K562 (cell line): ENCODE measurements at regions not wholly inside any gene's neighbourhood (a gene's known extent, or its start where the extent isn't known, plus 50 kb on each side); places are given as distances from the start of the nearest gene placed in this dataset.

Experiments used
- ATAC-seq: fragments of 200-7000 bp; cut with Tn5 transposase; 3 replicates; pipeline ENCODE4 v1.9.1; 2020; ENCODE audit warnings: moderate library complexity
- BruUV-seq: library from RNA; stranded (reverse); fragments of 400-500 nt; replicated peaks from 2 replicates; lab custom pipeline; 2021; lab: Mats Ljungman, UMichigan
- CTCF ChIA-PET: fragments of 300-600 bp; formaldehyde crosslinking; extraction: SDS; loops from one replicate; lab custom pipeline; 2021; ENCODE audit warnings: low intra/inter-chr PET ratio; lab: Yijun Ruan, JAX
- POLR2A ChIA-PET: fragments of 300-600, 350-650 bp; sonication (Branson Sonifier 250); formaldehyde crosslinking; extraction: SDS; loops from one replicate; lab custom pipeline; 2021; ENCODE audit warnings: antibody characterized with exemption, inconsistent platforms; lab: Yijun Ruan, JAX
- DNase-seq, 4 experiments: peaks; one replicate each; pipeline versions ENCODE4 v3.0.0 to v3.0.0-alpha.2; 2011 to 2018; ENCODE audit warnings: low spot score in 3 of 4, mixed read lengths in 3 of 4; ENCODE audit errors: extremely low read depth in 1 of 4
- FAIRE-seq: peaks from 2 replicates; lab custom pipeline; 2011; peaks lifted over from hg19 to GRCh38; lab: Jason Lieb, UNC
- H2AFZ ChIP-seq: 2 replicates; pipeline ENCODE4 v1.6.0; 2011; ENCODE audit warnings: low read depth, low read length, control low read depth, inconsistent platforms
- H3K27ac ChIP-seq: fragments of 200-600 bp; 3 replicates; pipeline ENCODE4 v1.8.0; 2011; ENCODE audit warnings: low read depth, mild to moderate bottlenecking, control low read depth, inconsistent platforms, low read length, moderate library complexity, mixed read lengths; ENCODE audit errors: extremely low read depth
- H3K27me3 ChIP-seq, 2 experiments: fragments of 300-600 bp in 1 of 2; 2 replicates in 1 of 2; 3 replicates in 1 of 2; pipeline versions ENCODE4 v1.6.0 to v1.8.0; 2011; ENCODE audit warnings: inconsistent platforms in 2 of 2, low read length in 2 of 2, mild to moderate bottlenecking in 1 of 2, mixed read lengths in 1 of 2, moderate library complexity in 1 of 2; ENCODE audit not compliant: control insufficient read depth in 2 of 2, insufficient read depth in 2 of 2
- H3K36me3 ChIP-seq: fragments of 300-600 bp; 3 replicates; pipeline ENCODE4 v1.8.0; 2011; ENCODE audit warnings: mild to moderate bottlenecking, low read length, inconsistent platforms; ENCODE audit not compliant: control insufficient read depth, insufficient read depth
- H3K4me1 ChIP-seq, 2 experiments: fragments of 200-600 bp in 1 of 2; replicated peaks in 1 of 2; 2 replicates in 1 of 2; 3 replicates in 1 of 2; pipeline versions ENCODE4 v1.5.1 to v1.8.0; 2011; ENCODE audit warnings: inconsistent platforms in 2 of 2, low read length in 2 of 2, mild to moderate bottlenecking in 1 of 2, mixed read lengths in 1 of 2, moderate library complexity in 1 of 2; ENCODE audit not compliant: control insufficient read depth in 2 of 2, insufficient read depth in 2 of 2
- H3K4me2 ChIP-seq: 2 replicates; pipeline ENCODE4 v1.6.1; 2011; ENCODE audit warnings: low read length, control low read depth, inconsistent platforms, mixed read lengths; ENCODE audit not compliant: insufficient read depth
- H3K4me3 ChIP-seq: fragments of 200-600 bp; sonication (generic), shearing (Covaris generic); 2 replicates; pipeline ENCODE4 v1.5.1; 2016; ENCODE audit warnings: control low read depth, inconsistent platforms
- H3K79me2 ChIP-seq: fragments of 200-600 bp; 3 replicates; pipeline ENCODE4 v1.8.0; 2011; ENCODE audit warnings: low read length, inconsistent platforms; ENCODE audit not compliant: control insufficient read depth, insufficient read depth
- H3K9ac ChIP-seq, 2 experiments: 2 replicates each; pipeline versions ENCODE4 v1.6.0 to v1.6.1; 2011; ENCODE audit warnings: low read depth in 2 of 2, low read length in 2 of 2, control low read depth in 1 of 2, inconsistent platforms in 1 of 2, mild to moderate bottlenecking in 1 of 2, mixed read lengths in 1 of 2; ENCODE audit not compliant: insufficient read depth in 1 of 2
- H3K9me1 ChIP-seq: one replicate; pipeline ENCODE4 v1.6.0; 2011; ENCODE audit warnings: inconsistent platforms, mild to moderate bottlenecking, low read length, moderate library complexity; ENCODE audit not compliant: control insufficient read depth, insufficient read depth
- H3K9me3 ChIP-seq: replicated peaks from 2 replicates; pipeline ENCODE4 v1.5.1; 2011; ENCODE audit warnings: low read depth, low read length, inconsistent platforms; ENCODE audit not compliant: control insufficient read depth, insufficient read depth
- H4K20me1 ChIP-seq: replicated peaks from 2 replicates; pipeline ENCODE4 v1.6.1; 2011; ENCODE audit warnings: low read length, inconsistent platforms, mixed read lengths; ENCODE audit not compliant: control insufficient read depth, insufficient read depth
- BRCA1 ChIP-seq, 2 experiments: fragments of 450-650 bp in 1 of 2; sonication (generic) in 1 of 2; formaldehyde crosslinking in 1 of 2; IDR thresholded peaks; 2 replicates each; pipeline versions ENCODE4 v1.5.0 to v1.6.1; 2017 to 2020; ENCODE audit warnings: mild to moderate bottlenecking in 1 of 2, missing genetic modification reagents in 1 of 2
- CSDE1 ChIP-seq, 2 experiments: fragments of 450-650 bp; IDR thresholded peaks; 2 replicates each; pipeline ENCODE4 v1.6.1; 2016; ENCODE audit warnings: mild to moderate bottlenecking in 1 of 2
- DPF2 ChIP-seq: fragments of 450-650 bp; IDR thresholded peaks from 2 replicates; pipeline ENCODE4 v1.6.1; 2016
- EHMT2 ChIP-seq: fragments of 450-650 bp; IDR thresholded peaks from 2 replicates; pipeline ENCODE4 v1.6.1; 2018; ENCODE audit warnings: antibody characterized with exemption
- FOS ChIP-seq: IDR thresholded peaks from 3 replicates; pipeline ENCODE4 v1.6.1; 2011; ENCODE audit not compliant: insufficient read length; ENCODE audit errors: extremely low read depth
- MCM2 ChIP-seq: fragments of 450-650 bp; IDR thresholded peaks from 2 replicates; pipeline ENCODE4 v1.6.1; 2017; ENCODE audit warnings: low read depth, mild to moderate bottlenecking
- MTA1 ChIP-seq: fragments of 450-650 bp; IDR thresholded peaks from 2 replicates; pipeline ENCODE4 v1.6.1; 2017; ENCODE audit warnings: borderline replicate concordance
- NFIX ChIP-seq: fragments of 250-450 bp; sonication (Bioruptor Pico); IDR thresholded peaks from 2 replicates; pipeline ENCODE4 v1.4.0; 2020; ENCODE audit warnings: low read depth, mild to moderate bottlenecking, moderate library complexity
- PHF21A ChIP-seq: fragments of 450-650 bp; IDR thresholded peaks from 2 replicates; pipeline ENCODE4 v1.6.1; 2017; ENCODE audit warnings: low read depth, borderline replicate concordance
- RBM15 ChIP-seq: fragments of 200-400 bp; formaldehyde crosslinking; IDR thresholded peaks from 2 replicates; pipeline ENCODE4 v1.6.1; 2018; ENCODE audit warnings: mild to moderate bottlenecking, low read length, moderate library complexity; ENCODE audit not compliant: insufficient read depth
- SMAD3 ChIP-seq: fragments of 450-650 bp; formaldehyde crosslinking; conservative IDR thresholded peaks from 2 replicates; pipeline ENCODE4 v1.4.0; 2020; ENCODE audit warnings: mild to moderate bottlenecking
- SMARCC2 ChIP-seq: fragments of 450-650 bp; IDR thresholded peaks from 2 replicates; pipeline ENCODE4 v1.6.1; 2017; ENCODE audit warnings: antibody characterized with exemption, moderate library complexity, mild to moderate bottlenecking, low read depth
- TARDBP ChIP-seq: fragments of 450-650 bp; IDR thresholded peaks from 2 replicates; pipeline ENCODE4 v1.6.1; 2016
- TBL1XR1 ChIP-seq, 2 experiments: IDR thresholded peaks; 2 replicates each; pipeline ENCODE4 v1.6.1; 2012; ENCODE audit warnings: improper control_type of control experiment in 2 of 2, low read length in 2 of 2, mild to moderate bottlenecking in 1 of 2
- ZNF699 ChIP-seq: fragments of 250-450 bp; sonication (Bioruptor Pico); IDR thresholded peaks from 2 replicates; pipeline ENCODE4 v1.8.0; 2021; ENCODE audit warnings: mild to moderate bottlenecking, moderate library complexity; ENCODE audit not compliant: insufficient replicate concordance
- WGBS: fragments of 100-300 bp; shearing (Covaris generic); methylation state at CpG from one replicate; pipeline ENCODE4 v1.1.6; 2016; ENCODE audit warnings: low coverage, mixed read lengths; ENCODE audit not compliant: insufficient coverage; ENCODE audit errors: missing lambda C conversion rate; 5-methylcytosine and 5-hydroxymethylcytosine counted together
- in situ Hi-C: fragments of 300-500 bp; cut with MboI; formaldehyde crosslinking; loops from 4 replicates; pipeline ENCODE4 v1.15.0; 2018; ENCODE audit warnings: inconsistent platforms, mixed read lengths
- intact Hi-C: fragments of 100-400 bp; cut with micrococcal nuclease; formaldehyde crosslinking; loops from 2 replicates; pipeline ENCODE4 v1.14.2; 2022
- TF ChIP-seq, protein P1 (sequence below), 3 experiments: IDR thresholded peaks in 2 of 3; conservative IDR thresholded peaks in 1 of 3; 2 replicates each; pipeline ENCODE4 v1.5.1; 2011 to 2012; ENCODE audit warnings: low read length in 3 of 3, mild to moderate bottlenecking in 3 of 3, control low read depth in 2 of 3, improper control_type of control experiment in 1 of 3, inconsistent platforms in 1 of 3, low read depth in 1 of 3, mixed read lengths in 1 of 3, moderate library complexity in 1 of 3; ENCODE audit not compliant: insufficient read depth in 2 of 3
- TF ChIP-seq, protein P2 (sequence below): fragments of 450-650 bp; formaldehyde crosslinking; IDR thresholded peaks from 2 replicates; pipeline ENCODE4 v1.4.0; 2022; ENCODE audit warnings: missing genetic modification characterization

DNA sequence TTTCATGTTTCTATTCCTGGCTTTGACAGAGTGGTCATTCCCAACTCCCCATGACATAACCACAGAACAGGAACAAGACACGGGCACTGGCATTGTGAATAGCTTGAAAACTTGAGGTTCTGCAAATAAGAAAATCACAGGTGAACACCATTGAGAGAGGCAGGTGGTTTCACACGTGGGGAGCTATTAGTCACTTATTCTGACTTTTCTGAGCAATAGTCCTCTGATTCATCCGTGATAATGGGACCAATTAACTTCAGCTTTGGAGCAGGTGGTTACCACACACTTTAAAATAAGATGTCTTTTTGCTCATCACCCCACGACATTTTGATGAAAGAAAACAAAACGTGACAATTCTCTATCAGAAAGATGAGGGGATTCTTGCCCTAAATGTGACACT lies 224.7 kb downstream of the KLF13 start:
- Histone ChIP-seq H3K27me3 (peaks cover 0 to 36% of the 10 kb centered on the region in 2 experiments; a peak in 2 of 5 replicates), H3K9ac (no peak overlapping the region), H4K20me1 (no peaks in the 10 kb centered on the region; the same call in 1 of the 2 replicates), H2AFZ (no peak overlapping the region), H3K4me1 (no peaks in the 10 kb centered on the region), H3K9me1 (peaks cover 3% of the 10 kb centered on the region), H3K36me3 (no peaks in the 10 kb centered on the region), H3K79me2 (no peaks in the 10 kb centered on the region), H3K4me3 (no peak overlapping the region), H3K4me2 (no peak overlapping the region), H3K9me3 (no peaks in the 10 kb centered on the region), H3K27ac (no peak overlapping the region)
- DNase-seq (no peak), ATAC-seq (no peak), FAIRE-seq (no peak)
- TF ChIP-seq, protein P1, sequence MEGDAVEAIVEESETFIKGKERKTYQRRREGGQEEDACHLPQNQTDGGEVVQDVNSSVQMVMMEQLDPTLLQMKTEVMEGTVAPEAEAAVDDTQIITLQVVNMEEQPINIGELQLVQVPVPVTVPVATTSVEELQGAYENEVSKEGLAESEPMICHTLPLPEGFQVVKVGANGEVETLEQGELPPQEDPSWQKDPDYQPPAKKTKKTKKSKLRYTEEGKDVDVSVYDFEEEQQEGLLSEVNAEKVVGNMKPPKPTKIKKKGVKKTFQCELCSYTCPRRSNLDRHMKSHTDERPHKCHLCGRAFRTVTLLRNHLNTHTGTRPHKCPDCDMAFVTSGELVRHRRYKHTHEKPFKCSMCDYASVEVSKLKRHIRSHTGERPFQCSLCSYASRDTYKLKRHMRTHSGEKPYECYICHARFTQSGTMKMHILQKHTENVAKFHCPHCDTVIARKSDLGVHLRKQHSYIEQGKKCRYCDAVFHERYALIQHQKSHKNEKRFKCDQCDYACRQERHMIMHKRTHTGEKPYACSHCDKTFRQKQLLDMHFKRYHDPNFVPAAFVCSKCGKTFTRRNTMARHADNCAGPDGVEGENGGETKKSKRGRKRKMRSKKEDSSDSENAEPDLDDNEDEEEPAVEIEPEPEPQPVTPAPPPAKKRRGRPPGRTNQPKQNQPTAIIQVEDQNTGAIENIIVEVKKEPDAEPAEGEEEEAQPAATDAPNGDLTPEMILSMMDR (IDR thresholded peaks at IDR 0.05 in 2 of 3, conservative IDR thresholded peaks at IDR 0.05 in 1 of 3; ENCODE audit: insufficient read depth in 2 of 3, low read depth in 1 of 3, low read length in 3 of 3), result no peak
- TF ChIP-seq EHMT2 (no peak), DPF2 (no peak), NFIX (CRISPR knock-in tag) (no peak), MTA1 (no peak), RBM15 (no peak), SMARCC2 (no peak), CSDE1 (IDR thresholded peaks at IDR 0.05) (no peak), MCM2 (no peak), BRCA1 (IDR thresholded peaks at IDR 0.05) (no peak), BRCA1 (CRISPR knock-in tag; IDR thresholded peaks at IDR 0.05) (no peak), TBL1XR1 (IDR thresholded peaks at IDR 0.05; ENCODE audit: low read length in 2 of 2) (no peak), FOS (no peak), TARDBP (no peak), PHF21A (no peak), SMAD3 (no peak), ZNF699 (CRISPR knock-in tag) (no peak)
- TF ChIP-seq, protein P2, sequence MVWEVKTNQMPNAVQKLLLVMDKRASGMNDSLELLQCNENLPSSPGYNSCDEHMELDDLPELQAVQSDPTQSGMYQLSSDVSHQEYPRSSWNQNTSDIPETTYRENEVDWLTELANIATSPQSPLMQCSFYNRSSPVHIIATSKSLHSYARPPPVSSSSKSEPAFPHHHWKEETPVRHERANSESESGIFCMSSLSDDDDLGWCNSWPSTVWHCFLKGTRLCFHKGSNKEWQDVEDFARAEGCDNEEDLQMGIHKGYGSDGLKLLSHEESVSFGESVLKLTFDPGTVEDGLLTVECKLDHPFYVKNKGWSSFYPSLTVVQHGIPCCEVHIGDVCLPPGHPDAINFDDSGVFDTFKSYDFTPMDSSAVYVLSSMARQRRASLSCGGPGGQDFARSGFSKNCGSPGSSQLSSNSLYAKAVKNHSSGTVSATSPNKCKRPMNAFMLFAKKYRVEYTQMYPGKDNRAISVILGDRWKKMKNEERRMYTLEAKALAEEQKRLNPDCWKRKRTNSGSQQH, result no peak
- ChIA-PET POLR2A (no interaction called here), CTCF (no interaction called here)
- BruUV-seq, result no TSS peak
- intact Hi-C loops (no loop called here), in situ Hi-C loops (no loop called here)
- WGBS, result 0% methylated on average over 5 of the region's 5 CpGs
